ENCODE measurements at regions not wholly inside any gene's neighbourhood (a gene's known extent, or its start where the extent isn't known, plus 50 kb on each side); places are given as distances from the start of the nearest gene placed in this dataset.

DNA sequence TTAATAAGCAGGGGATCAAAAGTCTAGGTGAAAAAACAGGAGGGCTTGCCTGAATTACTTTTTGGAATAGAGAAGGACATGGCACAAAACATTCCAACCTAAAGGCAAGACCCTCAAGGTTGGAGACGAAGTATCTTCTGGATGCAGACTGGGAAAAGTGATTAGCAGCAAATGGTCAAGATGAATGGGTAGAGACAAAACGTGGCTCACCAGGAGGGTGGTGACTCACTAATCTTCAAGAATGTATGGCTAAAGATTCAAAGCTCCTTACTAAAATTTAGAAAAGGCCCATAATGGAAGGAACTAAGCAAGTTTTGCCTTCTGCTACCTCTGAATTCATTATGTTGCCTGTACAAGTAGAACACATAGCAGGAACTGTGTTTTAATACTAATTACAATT, 469.5 kb upstream of the RBFOX1 start:
- no peak for ATAC-seq (ENCODE audit: low FRiP score)

GRCh38 chr16:6861815-6862477, 470.7 kb upstream of the RBFOX1 start:
- DNase-seq (ENCODE audit: low spot score) = no peak
- TF ChIP-seq CTCF (IDR thresholded peaks at IDR 0.05) = no peak
- ATAC-seq (ENCODE audit: low FRiP score) = no peak

More for the DNA sequence above, 469.5 kb upstream of the RBFOX1 start:
- DNase-seq (ENCODE audit: low spot score) = no peak
- TF ChIP-seq CTCF (IDR thresholded peaks at IDR 0.05) = no peak

DNA sequence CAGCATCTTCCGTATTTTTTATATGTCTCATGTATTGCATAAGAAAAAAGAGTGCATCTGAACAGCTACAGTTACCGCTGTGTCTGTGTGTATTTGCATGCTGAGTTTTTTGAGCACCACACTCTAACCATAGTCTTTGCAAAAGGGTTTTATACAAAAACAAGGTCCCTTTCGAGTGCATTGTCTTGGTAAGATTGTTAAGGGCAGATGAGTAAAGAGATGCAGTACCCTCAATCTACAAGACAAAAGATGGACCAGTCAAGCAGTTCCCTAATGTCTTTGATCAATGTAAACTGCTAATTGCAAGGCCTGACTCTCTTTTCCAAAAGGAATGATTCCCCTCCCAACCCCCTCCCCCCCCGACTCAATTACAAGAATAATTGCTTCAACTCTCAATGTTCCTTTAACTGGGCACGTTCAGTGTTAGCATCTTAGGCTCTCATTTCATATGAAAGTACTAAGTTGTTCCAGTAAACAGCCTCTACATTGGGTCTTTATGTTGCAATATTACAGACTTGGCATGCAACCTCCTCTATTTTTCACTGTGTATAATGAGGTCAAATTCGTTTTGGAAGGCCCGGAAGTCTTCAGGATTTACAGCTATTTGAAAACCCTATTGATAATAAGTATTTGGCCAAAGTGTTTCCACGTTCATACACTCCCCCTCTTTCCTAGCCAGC, 471.4 kb upstream of the RBFOX1 start:
- no peak for TF ChIP-seq CTCF (IDR thresholded peaks at IDR 0.05)
- DNase-seq (ENCODE audit: low spot score) (no peak), ATAC-seq (ENCODE audit: low FRiP score) (no peak)

DNA sequence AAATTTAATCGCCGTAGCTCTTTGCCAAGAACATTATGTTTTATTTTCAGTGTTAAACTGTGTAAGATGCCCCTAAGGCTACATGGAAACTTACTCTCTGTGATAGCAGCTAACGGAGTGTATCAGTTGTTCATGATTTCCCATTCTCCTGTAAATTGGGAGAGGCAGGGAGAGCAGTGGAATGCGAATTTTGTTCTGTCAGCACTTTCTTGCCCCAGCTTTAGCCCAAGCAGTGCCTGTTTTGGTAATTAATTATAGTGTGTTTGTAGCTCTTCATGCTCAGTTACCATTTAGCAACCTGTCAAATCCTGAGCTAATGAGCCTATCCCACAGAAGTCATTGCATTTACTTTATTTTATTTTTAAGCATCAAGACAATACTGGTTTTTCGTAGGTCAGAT, 475.1 kb upstream of the RBFOX1 start:
- ATAC-seq (ENCODE audit: low FRiP score) = no peak
- no peak for DNase-seq (ENCODE audit: low spot score)
- no peak for TF ChIP-seq CTCF (IDR thresholded peaks at IDR 0.05)

DNA sequence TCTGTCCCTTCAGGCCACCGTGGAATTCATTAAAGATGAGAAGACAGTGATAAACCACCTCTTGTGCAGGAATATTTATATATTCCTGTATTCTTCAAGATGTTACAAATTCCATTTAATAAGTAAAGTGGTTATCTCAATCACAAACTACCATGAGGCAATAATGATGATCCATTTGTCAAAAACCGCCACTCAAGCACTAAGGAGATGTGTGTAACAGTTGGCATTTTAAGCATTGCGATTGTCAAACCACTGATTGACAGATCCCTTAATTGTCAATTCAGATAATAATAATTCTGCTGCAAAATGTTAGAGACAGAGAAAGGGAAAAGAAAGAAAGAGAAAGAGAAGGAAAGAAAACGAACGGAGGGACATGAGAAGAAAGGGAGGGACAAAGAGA, 476.1 kb upstream of the RBFOX1 start:
- no peak for TF ChIP-seq CTCF (IDR thresholded peaks at IDR 0.05)
- ATAC-seq (ENCODE audit: low FRiP score) = no peak
- DNase-seq (ENCODE audit: low spot score) = no peak

DNA sequence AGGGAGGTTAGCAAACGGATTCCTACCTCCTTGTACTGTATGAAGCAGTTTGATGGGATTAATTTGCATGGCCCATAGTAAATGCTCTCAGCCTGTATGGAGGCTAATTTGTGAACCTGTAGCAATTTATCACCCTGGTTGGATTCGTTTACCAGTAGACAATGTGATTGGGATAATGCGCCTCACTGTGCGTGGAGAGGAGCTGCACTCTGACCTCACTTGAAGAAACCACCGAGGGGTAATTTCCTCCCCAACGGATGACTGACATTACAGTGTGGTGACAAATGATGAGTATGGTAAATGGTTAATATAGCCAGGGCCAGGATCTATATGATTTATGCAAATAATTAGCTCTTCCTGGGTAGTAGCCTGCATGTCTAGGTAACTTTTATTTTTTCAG, 479.1 kb upstream of the RBFOX1 start:
- DNase-seq (ENCODE audit: low spot score) (no peak), ATAC-seq (ENCODE audit: low FRiP score) (no peak)
- no peak for TF ChIP-seq CTCF (IDR thresholded peaks at IDR 0.05)

DNA sequence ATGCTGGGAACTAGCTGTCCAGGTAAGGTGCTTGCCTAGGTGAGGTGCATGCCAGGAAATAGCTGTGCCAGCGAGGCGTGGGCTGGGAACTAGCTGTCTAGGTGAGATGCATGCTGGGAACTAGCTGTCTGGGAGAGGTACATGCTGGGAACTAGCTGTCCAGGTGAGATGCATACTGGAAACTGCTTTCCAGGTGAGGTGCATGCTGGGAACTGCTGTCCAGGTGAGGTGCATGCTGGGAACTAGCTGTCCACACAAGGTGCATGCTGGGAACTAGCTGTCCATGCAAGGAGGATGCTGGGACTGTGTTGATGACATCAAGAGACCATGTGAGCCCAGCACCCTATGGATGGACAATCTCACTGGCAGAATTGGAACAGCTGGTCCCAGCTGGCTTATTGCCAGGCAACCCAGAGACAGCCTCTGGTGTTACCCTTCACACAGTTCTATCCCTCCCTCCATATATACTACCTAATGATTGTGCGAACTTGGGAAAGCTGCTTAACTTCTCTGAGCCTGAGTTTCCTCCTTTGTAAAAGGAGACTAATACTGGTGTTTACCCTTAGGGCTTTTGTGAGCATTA, 479.9 kb upstream of the RBFOX1 start:
- DNase-seq (ENCODE audit: low spot score) = no peak

More for the DNA sequence above, 479.9 kb upstream of the RBFOX1 start:
- TF ChIP-seq CTCF (IDR thresholded peaks at IDR 0.05) = no peak
- no peak for ATAC-seq (ENCODE audit: low FRiP score)
